ENCODE measurements at regions not wholly inside any gene's neighbourhood (a gene's known extent, or its start where the extent isn't known, plus 50 kb on each side); places are given as distances from the start of the nearest gene placed in this dataset.

GRCh38 chr18:54689319-54689718 lies 98.3 kb downstream of the DYNAP start:
- no peaks in the 10 kb centered on the region for H3K4me1 ChIP-seq (replicated peaks in 1 of 4; ENCODE audit: control insufficient read depth in 3 of 4, insufficient read depth in 4 of 4, low read length in 3 of 4)
- no peaks in the 10 kb centered on the region for H3K79me1 ChIP-seq (ENCODE audit: low read depth, low read length)
- no peak overlapping the region for H2BK15ac ChIP-seq (ENCODE audit: low read length)
- no peaks in the 10 kb centered on the region for H4K20me1 ChIP-seq (replicated peaks in 1 of 2; ENCODE audit: control insufficient read depth in 1 of 2, insufficient read depth in 2 of 2, low read length in 2 of 2)
- no peak overlapping the region for H2BK12ac ChIP-seq (ENCODE audit: low read depth, low read length)
- no peak overlapping the region for H3K4me2 ChIP-seq (ENCODE audit: insufficient read depth in 1 of 2, low read depth in 2 of 2, low read length in 2 of 2)
- H2BK20ac ChIP-seq (ENCODE audit: low read length) = no peak overlapping the region
- no peaks in the 10 kb centered on the region for H3K23me2 ChIP-seq (ENCODE audit: low read depth, low read length)
- no peak overlapping the region for H3K56ac ChIP-seq (replicated peaks; ENCODE audit: insufficient read length, low read depth, low read length)
- no peak overlapping the region for H3K4me3 ChIP-seq (ENCODE audit: extremely low read depth in 1 of 4, insufficient read depth in 2 of 4, low read depth in 3 of 4, low read length in 4 of 4)
- no peak overlapping the region for H2BK120ac ChIP-seq (replicated peaks; ENCODE audit: low read depth, low read length)
- H3K36me3 ChIP-seq (ENCODE audit: control insufficient read depth in 2 of 4, insufficient read depth in 4 of 4, low read length in 3 of 4) = no peaks in the 10 kb centered on the region
- no peak overlapping the region for H2BK5ac ChIP-seq (ENCODE audit: low read depth, low read length)
- H3K79me2 ChIP-seq (ENCODE audit: control insufficient read depth in 1 of 2, insufficient read depth in 2 of 2, low read length in 2 of 2) = no peaks in the 10 kb centered on the region
- H3K18ac ChIP-seq (ENCODE audit: extremely low read depth, low read length) = no peak overlapping the region
- no peak overlapping the region for H3K14ac ChIP-seq (ENCODE audit: insufficient read length)
- 91% methylated on average over 2 of the region's 2 CpGs; no CpG with 5 or more reads in 1 of the 2 experiments for WGBS, 2 experiments (ENCODE audit: extremely low coverage in 1 of 2, insufficient coverage in 1 of 2, insufficient read length in 1 of 2, insufficient replicate concordance in 2 of 2, low coverage in 1 of 2, low lambda C conversion rate in 2 of 2, missing lambda C conversion rate in 1 of 2)
- POLR2A ChIA-PET (ENCODE audit: partially characterized antibody) = no interaction called here
- H4K8ac ChIP-seq (ENCODE audit: extremely low read depth, insufficient read depth, low read length) = no peak overlapping the region
- H2AFZ ChIP-seq (ENCODE audit: low read length) = no peak overlapping the region
- FAIRE-seq = no peak
- no peak overlapping the region for H3K27ac ChIP-seq (ENCODE audit: low read depth, low read length)
- no peak for DNase-seq (ENCODE audit: low read depth in 1 of 2, low spot score in 2 of 2)
- H3K4ac ChIP-seq (replicated peaks; ENCODE audit: insufficient read length, low read depth, low read length) = no peak overlapping the region
- H3K9me3 ChIP-seq (ENCODE audit: insufficient read depth in 2 of 2, low read depth in 1 of 2, low read length in 1 of 2) = no peaks in the 10 kb centered on the region; a peak in 1 of 4 replicates
- no peak overlapping the region for H2AK5ac ChIP-seq (ENCODE audit: low read depth, low read length)
- H3K27me3 ChIP-seq (replicated peaks in 1 of 4; ENCODE audit: control insufficient read depth in 3 of 4, extremely low read depth in 1 of 4, insufficient read depth in 3 of 4, low read length in 3 of 4) = no peaks in the 10 kb centered on the region
- no peak overlapping the region for H4K5ac ChIP-seq (ENCODE audit: insufficient read length, low read depth, low read length)
- H4K91ac ChIP-seq (replicated peaks; ENCODE audit: insufficient read length, low read length) = no peak overlapping the region
- H3K9ac ChIP-seq (replicated peaks in 1 of 4; ENCODE audit: extremely low read depth in 1 of 4, low read depth in 3 of 4, low read length in 3 of 4) = no peak overlapping the region
- TF ChIP-seq YY1 (IDR thresholded peaks at IDR 0.05; ENCODE audit: low read depth, low read length) (no peak), ASH2L (IDR thresholded peaks at IDR 0.05; ENCODE audit: low read length) (no peak), NRF1 (IDR thresholded peaks at IDR 0.05; ENCODE audit: low read depth, low read length) (no peak), KDM5A (IDR thresholded peaks at IDR 0.05; ENCODE audit: low read length) (no peak), ZNF274 (IDR thresholded peaks at IDR 0.05; ENCODE audit: borderline replicate concordance, extremely low read depth, low read length) (no peak), HDAC6 (IDR thresholded peaks at IDR 0.05; ENCODE audit: low read depth, low read length) (no peak), NANOG (IDR thresholded peaks at IDR 0.05; ENCODE audit: insufficient read depth, low read depth, low read length, poor library complexity, severe bottlenecking) (no peak), RFX5 (IDR thresholded peaks at IDR 0.05; ENCODE audit: borderline replicate concordance, low read depth, low read length) (no peak), BACH1 (IDR thresholded peaks at IDR 0.05; ENCODE audit: low read length) (no peak), BCL11A (IDR thresholded peaks at IDR 0.05; ENCODE audit: low read depth in 2 of 2, low read length in 2 of 2) (no peak)
- H3K23ac ChIP-seq (ENCODE audit: insufficient read length) = no peak overlapping the region
- CTCF ChIA-PET (ENCODE audit: partially characterized antibody) = interaction anchor here (0.7 kb wide), 1 partner anchor 9 kb away, joined by 3 read pairs; no protein-coding TSS in a partner anchor

Data from H1 (cell line).